ENCODE measurements at regions not wholly inside any gene's neighbourhood (a gene's known extent, or its start where the extent isn't known, plus 50 kb on each side); places are given as distances from the start of the nearest gene placed in this dataset.

DNA sequence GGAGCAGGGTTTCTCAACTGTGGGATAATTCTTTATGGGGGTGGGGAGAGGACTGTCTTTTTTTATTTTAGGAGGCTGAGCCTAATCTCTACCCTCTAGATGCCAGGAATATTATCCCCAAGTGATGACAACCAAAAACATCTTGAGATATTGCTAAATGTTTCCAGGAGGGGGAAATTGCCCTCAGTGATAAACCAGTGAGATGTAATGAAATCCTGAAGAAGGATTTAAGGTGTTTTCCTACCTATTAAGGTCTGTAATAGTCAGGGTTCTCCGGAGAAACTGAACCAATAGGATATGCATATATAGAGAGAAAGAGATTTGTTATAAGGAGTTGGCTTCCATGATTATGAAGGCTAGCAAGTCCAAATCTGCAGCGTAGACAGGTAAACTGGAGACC, 208.3 kb upstream of the MIR17HG start:
- no peaks in the 10 kb centered on the region for H3K36me3 ChIP-seq (ENCODE audit: control insufficient read depth, insufficient read depth, low read length)
- H3K27ac ChIP-seq (ENCODE audit: insufficient read depth, low read length, poor library complexity, severe bottlenecking): no peak overlapping the region
- no peaks in the 10 kb centered on the region for H3K4me1 ChIP-seq (ENCODE audit: control insufficient read depth, insufficient read depth, low read length, poor library complexity, severe bottlenecking)
- no peaks in the 10 kb centered on the region for H3K27me3 ChIP-seq (replicated peaks; ENCODE audit: control insufficient read depth, insufficient read depth, low read length, poor library complexity, severe bottlenecking)
- DNase-seq: no peak
- no peaks in the 10 kb centered on the region for H3K9me3 ChIP-seq (ENCODE audit: control insufficient read depth, low read length)
- H3K4me3 ChIP-seq (ENCODE audit: insufficient read depth, low read depth, low read length, poor library complexity, severe bottlenecking): no peak overlapping the region

DNA sequence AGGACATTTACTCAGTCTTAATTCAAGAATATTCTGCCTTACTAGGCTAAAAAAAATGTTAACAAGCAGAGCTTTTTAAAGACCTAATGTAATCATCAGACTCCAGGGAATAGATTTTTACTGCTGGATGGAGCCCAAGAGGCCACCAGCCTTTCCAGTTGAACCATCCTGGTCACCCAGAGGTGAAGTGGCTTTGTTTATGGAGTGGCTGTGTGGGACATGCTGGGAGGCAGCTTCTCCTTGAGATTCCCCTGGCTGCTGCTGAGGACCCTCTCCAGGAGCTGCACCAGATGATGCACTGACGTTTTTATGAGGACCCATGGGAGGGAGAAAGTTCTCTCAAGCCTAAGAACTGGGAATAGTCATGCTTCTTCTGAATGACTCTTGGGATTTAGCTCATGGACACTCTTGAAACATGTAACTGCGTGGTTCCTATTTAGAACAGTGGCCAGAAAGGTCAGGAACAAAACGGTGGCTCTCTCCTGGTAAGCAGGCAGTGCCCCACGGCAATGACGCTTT, 205.9 kb upstream of the MIR17HG start:
- Histone ChIP-seq H3K9me3 (ENCODE audit: control insufficient read depth, low read length) (no peaks in the 10 kb centered on the region), H3K36me3 (ENCODE audit: control insufficient read depth, insufficient read depth, low read length) (no peaks in the 10 kb centered on the region), H3K27ac (ENCODE audit: insufficient read depth, low read length, poor library complexity, severe bottlenecking) (no peak overlapping the region), H3K27me3 (replicated peaks; ENCODE audit: control insufficient read depth, insufficient read depth, low read length, poor library complexity, severe bottlenecking) (no peaks in the 10 kb centered on the region), H3K4me1 (ENCODE audit: control insufficient read depth, insufficient read depth, low read length, poor library complexity, severe bottlenecking) (no peaks in the 10 kb centered on the region), H3K4me3 (ENCODE audit: insufficient read depth, low read depth, low read length, poor library complexity, severe bottlenecking) (no peak overlapping the region)
- no peak for DNase-seq

DNA sequence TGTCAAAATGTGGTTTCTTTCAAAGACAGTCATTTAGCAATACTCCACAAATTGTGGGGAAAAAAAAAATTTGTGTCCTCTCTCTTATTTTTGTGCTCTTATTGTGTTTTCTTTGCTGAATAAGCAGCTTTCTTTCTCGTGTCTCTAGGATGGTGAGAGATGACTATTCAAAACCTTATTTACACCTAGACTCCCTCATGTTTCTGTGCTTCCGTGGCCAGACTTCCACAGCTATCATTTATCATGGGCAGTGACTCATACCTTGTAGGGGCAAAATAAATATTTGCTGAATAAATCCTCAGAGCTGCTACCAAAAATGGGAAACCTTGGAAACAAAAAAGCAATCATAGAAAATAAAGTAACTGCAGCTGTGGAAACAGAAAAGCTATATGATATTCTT, 204.9 kb upstream of the MIR17HG start:
- Histone ChIP-seq H3K36me3 (ENCODE audit: control insufficient read depth, insufficient read depth, low read length) (no peaks in the 10 kb centered on the region), H3K4me3 (ENCODE audit: insufficient read depth, low read depth, low read length, poor library complexity, severe bottlenecking) (no peak overlapping the region), H3K4me1 (ENCODE audit: control insufficient read depth, insufficient read depth, low read length, poor library complexity, severe bottlenecking) (no peaks in the 10 kb centered on the region), H3K27ac (ENCODE audit: insufficient read depth, low read length, poor library complexity, severe bottlenecking) (no peak overlapping the region), H3K9me3 (ENCODE audit: control insufficient read depth, low read length) (no peaks in the 10 kb centered on the region), H3K27me3 (replicated peaks; ENCODE audit: control insufficient read depth, insufficient read depth, low read length, poor library complexity, severe bottlenecking) (no peaks in the 10 kb centered on the region)
- no peak for DNase-seq

DNA sequence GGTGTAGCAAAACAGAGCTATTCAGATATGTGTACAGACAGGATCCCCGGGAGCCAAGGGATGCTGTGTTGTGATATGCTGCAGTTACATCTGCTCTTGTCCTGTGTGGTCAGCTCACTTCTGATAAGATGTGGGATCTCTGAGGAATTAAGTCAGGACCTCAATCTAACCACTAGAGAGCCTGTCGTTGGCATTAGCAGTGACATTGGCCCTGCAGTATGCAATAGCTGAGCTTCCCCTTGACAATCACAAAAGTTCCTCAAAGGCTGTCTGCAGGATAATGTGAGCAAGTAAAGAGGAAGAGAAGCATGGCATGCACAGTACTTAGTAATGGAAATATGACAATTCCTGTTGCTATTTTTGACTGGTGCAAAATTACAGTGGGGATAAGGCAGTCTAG, 203.4 kb upstream of the MIR17HG start:
- H3K4me1 ChIP-seq (ENCODE audit: control insufficient read depth, insufficient read depth, low read length, poor library complexity, severe bottlenecking): no peaks in the 10 kb centered on the region
- no peaks in the 10 kb centered on the region for H3K9me3 ChIP-seq (ENCODE audit: control insufficient read depth, low read length)
- no peaks in the 10 kb centered on the region for H3K36me3 ChIP-seq (ENCODE audit: control insufficient read depth, insufficient read depth, low read length)
- H3K27ac ChIP-seq (ENCODE audit: insufficient read depth, low read length, poor library complexity, severe bottlenecking): no peak overlapping the region
- no peak overlapping the region for H3K4me3 ChIP-seq (ENCODE audit: insufficient read depth, low read depth, low read length, poor library complexity, severe bottlenecking)
- no peak for DNase-seq
- no peaks in the 10 kb centered on the region for H3K27me3 ChIP-seq (replicated peaks; ENCODE audit: control insufficient read depth, insufficient read depth, low read length, poor library complexity, severe bottlenecking)

DNA sequence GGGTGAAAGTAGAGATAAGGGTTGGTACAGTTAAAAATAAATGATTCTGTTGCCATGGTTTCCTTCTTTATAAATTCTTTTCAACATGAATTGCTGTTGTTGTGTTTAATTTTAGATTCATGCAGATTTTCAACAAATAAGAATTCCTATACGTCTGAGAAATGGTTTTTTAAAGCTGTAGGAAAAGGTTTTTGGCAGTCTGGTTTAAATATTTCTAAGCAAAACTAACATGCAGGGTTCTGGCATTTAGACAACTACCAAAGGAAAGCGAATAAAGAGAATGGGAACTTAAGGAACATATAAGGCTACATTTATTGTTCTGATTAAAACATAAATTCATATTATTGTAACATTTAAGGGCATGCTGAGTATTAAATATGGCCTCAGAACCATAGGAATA, 203.0 kb upstream of the MIR17HG start:
- no peaks in the 10 kb centered on the region for H3K27me3 ChIP-seq (replicated peaks; ENCODE audit: control insufficient read depth, insufficient read depth, low read length, poor library complexity, severe bottlenecking)
- H3K27ac ChIP-seq (ENCODE audit: insufficient read depth, low read length, poor library complexity, severe bottlenecking): no peak overlapping the region
- H3K36me3 ChIP-seq (ENCODE audit: control insufficient read depth, insufficient read depth, low read length): no peaks in the 10 kb centered on the region
- no peak overlapping the region for H3K4me3 ChIP-seq (ENCODE audit: insufficient read depth, low read depth, low read length, poor library complexity, severe bottlenecking)
- DNase-seq: no peak
- no peaks in the 10 kb centered on the region for H3K9me3 ChIP-seq (ENCODE audit: control insufficient read depth, low read length)
- H3K4me1 ChIP-seq (ENCODE audit: control insufficient read depth, insufficient read depth, low read length, poor library complexity, severe bottlenecking): no peaks in the 10 kb centered on the region

DNA sequence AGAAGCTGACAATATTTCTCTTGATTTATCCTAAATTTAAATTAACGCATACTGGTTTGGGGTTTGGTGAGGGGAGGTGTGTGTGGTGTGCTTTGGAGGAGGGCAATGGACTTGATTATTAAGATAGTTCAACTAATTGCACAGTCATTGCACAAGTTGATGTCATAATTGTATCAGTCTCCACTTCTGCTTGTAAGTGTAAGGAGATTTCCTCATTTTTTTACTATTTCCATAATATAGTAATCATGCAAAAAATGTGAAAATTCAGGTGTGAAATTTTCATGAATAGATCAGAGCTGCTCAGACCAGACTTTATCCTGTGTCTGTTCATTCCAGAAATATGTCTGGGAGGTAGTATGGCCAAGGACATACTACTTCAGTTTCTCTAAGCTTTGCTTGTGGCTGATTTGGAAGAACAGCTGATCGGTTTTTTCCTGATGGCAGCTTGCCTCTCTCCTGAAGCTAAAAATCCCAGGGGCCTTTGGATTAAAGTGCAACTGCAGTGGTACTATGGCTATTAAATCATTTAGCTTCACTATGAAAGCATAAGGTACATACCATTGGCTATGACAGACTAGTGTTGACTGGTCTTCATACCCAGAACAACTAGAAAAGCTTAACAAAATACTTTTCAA, 201.8 kb upstream of the MIR17HG start:
- no peak for DNase-seq
- no peaks in the 10 kb centered on the region for H3K4me1 ChIP-seq (ENCODE audit: control insufficient read depth, insufficient read depth, low read length, poor library complexity, severe bottlenecking)
- H3K9me3 ChIP-seq (ENCODE audit: control insufficient read depth, low read length): no peaks in the 10 kb centered on the region
- H3K4me3 ChIP-seq (ENCODE audit: insufficient read depth, low read depth, low read length, poor library complexity, severe bottlenecking): no peak overlapping the region
- H3K27me3 ChIP-seq (replicated peaks; ENCODE audit: control insufficient read depth, insufficient read depth, low read length, poor library complexity, severe bottlenecking): no peaks in the 10 kb centered on the region
- H3K27ac ChIP-seq (ENCODE audit: insufficient read depth, low read length, poor library complexity, severe bottlenecking): no peak overlapping the region
- H3K36me3 ChIP-seq (ENCODE audit: control insufficient read depth, insufficient read depth, low read length): no peaks in the 10 kb centered on the region

DNA sequence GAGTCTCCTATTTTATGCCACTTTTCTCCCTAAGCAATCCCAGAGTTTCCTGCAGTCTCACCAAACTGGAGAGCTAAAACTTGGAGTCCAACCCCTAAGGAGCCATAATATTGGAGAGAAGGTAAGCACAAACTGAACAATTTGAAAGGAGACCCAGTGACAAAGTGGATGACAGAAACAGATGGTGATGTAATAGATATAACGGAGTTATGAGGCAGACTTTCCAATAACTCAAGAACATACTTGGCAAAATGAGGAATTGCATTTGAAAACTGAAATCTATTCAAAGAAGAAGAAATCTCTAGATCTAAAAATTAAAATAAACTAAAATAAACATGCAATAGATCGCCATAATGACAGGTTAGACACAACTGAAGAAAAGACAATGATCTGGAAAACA, 200.9 kb upstream of the MIR17HG start:
- Histone ChIP-seq H3K4me3 (ENCODE audit: insufficient read depth, low read depth, low read length, poor library complexity, severe bottlenecking) (no peak overlapping the region), H3K36me3 (ENCODE audit: control insufficient read depth, insufficient read depth, low read length) (no peaks in the 10 kb centered on the region), H3K27me3 (replicated peaks; ENCODE audit: control insufficient read depth, insufficient read depth, low read length, poor library complexity, severe bottlenecking) (no peaks in the 10 kb centered on the region), H3K9me3 (ENCODE audit: control insufficient read depth, low read length) (no peaks in the 10 kb centered on the region), H3K27ac (ENCODE audit: insufficient read depth, low read length, poor library complexity, severe bottlenecking) (no peak overlapping the region), H3K4me1 (ENCODE audit: control insufficient read depth, insufficient read depth, low read length, poor library complexity, severe bottlenecking) (no peaks in the 10 kb centered on the region)
- DNase-seq: no peak

DNA sequence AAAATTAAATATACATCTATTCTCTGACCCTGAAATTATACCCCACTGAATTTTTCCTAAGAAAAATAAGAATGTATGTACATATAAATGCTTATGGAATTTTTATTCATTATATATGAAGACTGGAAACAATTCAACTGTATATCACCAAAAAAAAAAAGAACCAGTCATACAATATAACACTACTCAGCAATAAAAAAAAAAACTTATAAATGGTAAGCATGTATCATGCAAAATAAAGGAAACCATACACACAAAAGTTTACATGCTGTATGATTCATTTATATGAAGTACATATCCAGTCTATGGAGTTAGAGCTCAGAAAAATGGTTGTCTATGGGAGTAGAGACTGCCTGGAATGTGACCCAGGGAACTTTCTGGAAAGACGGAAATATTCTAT, 199.4 kb upstream of the MIR17HG start:
- Histone ChIP-seq H3K36me3 (ENCODE audit: control insufficient read depth, insufficient read depth, low read length) (no peaks in the 10 kb centered on the region), H3K27ac (ENCODE audit: insufficient read depth, low read length, poor library complexity, severe bottlenecking) (no peak overlapping the region), H3K9me3 (ENCODE audit: control insufficient read depth, low read length) (no peaks in the 10 kb centered on the region), H3K4me1 (ENCODE audit: control insufficient read depth, insufficient read depth, low read length, poor library complexity, severe bottlenecking) (no peaks in the 10 kb centered on the region), H3K27me3 (replicated peaks; ENCODE audit: control insufficient read depth, insufficient read depth, low read length, poor library complexity, severe bottlenecking) (no peaks in the 10 kb centered on the region), H3K4me3 (ENCODE audit: insufficient read depth, low read depth, low read length, poor library complexity, severe bottlenecking) (no peak overlapping the region)
- DNase-seq: no peak

DNA sequence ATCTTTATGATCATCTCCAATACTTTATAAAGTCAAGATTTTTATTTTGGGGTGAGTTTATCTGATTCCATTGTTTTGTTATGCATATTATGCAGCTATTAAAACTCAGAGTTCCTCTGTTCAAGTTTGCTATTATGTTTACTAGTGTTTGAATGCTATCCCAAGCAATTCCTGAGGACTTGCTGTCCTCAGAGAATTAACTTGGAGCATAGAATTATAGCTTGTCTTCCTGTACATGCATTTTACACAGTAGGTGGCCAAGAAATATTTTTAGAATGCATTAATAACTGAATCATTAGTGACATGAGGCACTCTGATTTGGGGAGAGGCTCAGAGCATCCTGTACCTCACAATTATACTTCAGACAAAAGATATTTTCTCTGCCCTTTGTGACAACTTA, 195.6 kb upstream of the MIR17HG start:
- no peaks in the 10 kb centered on the region for H3K9me3 ChIP-seq (ENCODE audit: control insufficient read depth, low read length)
- H3K27me3 ChIP-seq (replicated peaks; ENCODE audit: control insufficient read depth, insufficient read depth, low read length, poor library complexity, severe bottlenecking): no peaks in the 10 kb centered on the region
- H3K27ac ChIP-seq (ENCODE audit: insufficient read depth, low read length, poor library complexity, severe bottlenecking): no peak overlapping the region
- no peaks in the 10 kb centered on the region for H3K36me3 ChIP-seq (ENCODE audit: control insufficient read depth, insufficient read depth, low read length)
- DNase-seq: no peak
- H3K4me3 ChIP-seq (ENCODE audit: insufficient read depth, low read depth, low read length, poor library complexity, severe bottlenecking): no peak overlapping the region
- H3K4me1 ChIP-seq (ENCODE audit: control insufficient read depth, insufficient read depth, low read length, poor library complexity, severe bottlenecking): no peaks in the 10 kb centered on the region

DNA sequence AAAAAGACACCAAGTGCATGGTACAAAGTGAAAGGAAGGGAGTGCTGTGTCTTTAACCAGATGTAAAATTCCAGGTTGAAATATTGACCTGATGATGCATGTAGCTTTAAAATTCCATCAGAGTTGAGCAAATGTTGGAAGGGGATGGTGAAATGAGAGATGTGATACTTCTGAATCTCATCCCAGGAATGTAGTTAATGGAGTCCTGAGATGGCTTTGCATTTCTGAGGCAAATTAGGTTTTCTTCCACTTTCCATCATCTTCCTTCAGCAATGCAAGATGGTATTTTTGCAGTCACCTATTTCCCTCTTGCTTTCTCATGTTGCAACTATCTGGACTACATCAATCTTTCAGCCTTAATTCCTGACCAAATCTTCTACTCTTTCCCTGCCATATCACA, 194.1 kb upstream of the MIR17HG start:
- DNase-seq: no peak
- no peaks in the 10 kb centered on the region for H3K27me3 ChIP-seq (replicated peaks; ENCODE audit: control insufficient read depth, insufficient read depth, low read length, poor library complexity, severe bottlenecking)

More for the DNA sequence above, 194.1 kb upstream of the MIR17HG start:
- no peaks in the 10 kb centered on the region for H3K4me1 ChIP-seq (ENCODE audit: control insufficient read depth, insufficient read depth, low read length, poor library complexity, severe bottlenecking)
- H3K27ac ChIP-seq (ENCODE audit: insufficient read depth, low read length, poor library complexity, severe bottlenecking): no peak overlapping the region
- H3K9me3 ChIP-seq (ENCODE audit: control insufficient read depth, low read length): no peaks in the 10 kb centered on the region
- no peaks in the 10 kb centered on the region for H3K36me3 ChIP-seq (ENCODE audit: control insufficient read depth, insufficient read depth, low read length)
- H3K4me3 ChIP-seq (ENCODE audit: insufficient read depth, low read depth, low read length, poor library complexity, severe bottlenecking): no peak overlapping the region

Data from effector memory CD4-positive, alpha-beta T cell (primary cell).